ENCODE measurements at regions not wholly inside any gene's neighbourhood (a gene's known extent, or its start where the extent isn't known, plus 50 kb on each side); places are given as distances from the start of the nearest gene placed in this dataset.
A peak's percentile ranks its signal among the peaks of the same experiment; 100 is the strongest.

DNA sequence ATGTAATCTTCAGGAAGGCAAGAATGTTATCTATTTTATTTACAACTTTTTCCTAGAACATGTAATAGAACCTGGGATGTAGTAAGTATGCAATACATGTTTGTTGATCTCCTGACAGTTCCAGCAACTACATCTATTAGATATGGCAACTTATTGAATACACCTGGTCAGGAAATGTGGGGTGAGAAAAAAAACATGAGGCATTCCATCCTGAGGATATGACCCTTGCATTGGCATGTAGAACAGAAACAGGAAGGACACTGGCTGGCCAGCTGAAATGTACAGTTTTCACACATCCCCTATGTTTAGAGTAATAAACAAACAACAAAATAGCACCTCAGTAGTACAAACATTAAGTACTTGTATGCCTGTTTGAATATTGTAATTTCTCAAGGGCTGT, 272.6 kb upstream of the NT5C1B start:
- H3K27me3 ChIP-seq (replicated peaks) = no peaks in the 10 kb centered on the region
- H3K36me3 ChIP-seq = no peaks in the 10 kb centered on the region
- DNase-seq (ENCODE audit: low read depth in 1 of 2, low spot score in 2 of 2) = no peak
- no peak overlapping the region for H3K4me3 ChIP-seq
- H3K27ac ChIP-seq = no peak overlapping the region
- no peaks in the 10 kb centered on the region for H3K9me3 ChIP-seq (replicated peaks)
- no peaks in the 10 kb centered on the region for H3K4me1 ChIP-seq (replicated peaks)

DNA sequence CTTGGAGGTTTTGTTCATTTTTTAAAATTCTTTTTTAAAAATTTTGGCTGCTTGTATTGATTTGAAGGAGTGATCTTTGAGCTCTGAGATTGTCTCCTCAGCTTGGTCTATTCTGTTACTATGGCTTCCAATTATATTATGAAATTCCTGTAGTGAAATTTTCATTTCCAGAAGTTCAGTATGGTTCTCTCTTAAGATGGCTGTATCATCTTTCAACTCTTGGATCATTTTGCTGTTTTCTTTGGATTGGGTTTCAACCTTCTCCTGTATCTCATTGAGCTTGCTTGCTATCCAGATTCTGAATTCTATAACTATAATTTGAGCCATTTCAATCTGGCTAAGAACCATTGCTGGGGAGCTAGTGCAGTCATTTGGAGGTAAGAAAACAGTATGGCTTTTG, 270.8 kb upstream of the NT5C1B start:
- no peak for DNase-seq (ENCODE audit: low read depth in 1 of 2, low spot score in 2 of 2)
- H3K36me3 ChIP-seq = no peaks in the 10 kb centered on the region
- no peaks in the 10 kb centered on the region for H3K27me3 ChIP-seq (replicated peaks)
- H3K9me3 ChIP-seq (replicated peaks) = no peaks in the 10 kb centered on the region
- H3K4me3 ChIP-seq = no peak overlapping the region
- no peak overlapping the region for H3K27ac ChIP-seq
- H3K4me1 ChIP-seq (replicated peaks) = no peaks in the 10 kb centered on the region

DNA sequence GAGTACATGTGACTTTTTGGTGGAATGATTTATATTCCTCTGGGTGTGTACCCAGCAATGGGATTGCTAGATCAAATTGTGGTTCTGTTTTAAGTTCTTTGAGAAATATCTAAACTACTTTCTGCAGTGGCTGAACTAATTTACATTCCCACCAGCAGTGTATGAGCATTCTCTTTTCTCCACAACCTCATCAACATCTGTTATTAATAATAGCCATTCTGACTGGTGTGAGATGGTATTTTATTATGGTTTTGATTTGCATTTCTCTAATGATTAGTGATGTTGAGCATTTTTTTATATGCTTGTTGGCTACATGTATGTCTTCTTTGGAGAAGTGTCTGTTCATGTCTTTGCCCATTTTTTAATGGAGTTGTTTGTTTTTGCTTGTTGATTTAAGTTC, 267.4 kb upstream of the NT5C1B start:
- H3K27ac ChIP-seq = no peak overlapping the region
- no peak overlapping the region for H3K4me3 ChIP-seq
- DNase-seq (ENCODE audit: low read depth in 1 of 2, low spot score in 2 of 2) = no peak
- H3K4me1 ChIP-seq (replicated peaks) = no peaks in the 10 kb centered on the region
- H3K36me3 ChIP-seq = no peaks in the 10 kb centered on the region
- H3K9me3 ChIP-seq (replicated peaks) = no peaks in the 10 kb centered on the region
- H3K27me3 ChIP-seq (replicated peaks) = no peaks in the 10 kb centered on the region

DNA sequence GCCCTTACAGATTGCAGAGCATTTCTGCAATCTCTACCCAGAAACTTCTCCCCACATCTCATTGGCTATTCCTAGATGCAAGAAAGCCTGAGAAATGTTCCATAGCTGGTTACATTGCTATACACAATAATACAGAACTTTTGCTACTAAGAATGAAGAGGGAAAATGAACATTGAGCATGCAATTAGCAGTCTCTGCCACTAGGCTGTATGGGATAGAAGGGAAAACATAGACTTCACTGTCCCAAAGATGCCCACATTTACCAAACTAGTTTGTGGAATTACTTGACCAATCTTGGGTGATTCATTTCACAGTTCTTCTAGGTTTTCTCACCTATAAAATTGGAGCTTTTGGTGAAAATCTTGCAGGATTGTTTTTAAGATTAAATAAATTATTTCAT, 265.7 kb upstream of the NT5C1B start:
- Histone ChIP-seq H3K36me3 (no peaks in the 10 kb centered on the region), H3K9me3 (replicated peaks) (no peaks in the 10 kb centered on the region), H3K27ac (no peak overlapping the region), H3K4me1 (replicated peaks) (no peaks in the 10 kb centered on the region), H3K4me3 (no peak overlapping the region), H3K27me3 (replicated peaks) (no peaks in the 10 kb centered on the region)
- peak in 1 of 2 experiments; percentile 4 for DNase-seq (ENCODE audit: low read depth in 1 of 2, low spot score in 2 of 2)

DNA sequence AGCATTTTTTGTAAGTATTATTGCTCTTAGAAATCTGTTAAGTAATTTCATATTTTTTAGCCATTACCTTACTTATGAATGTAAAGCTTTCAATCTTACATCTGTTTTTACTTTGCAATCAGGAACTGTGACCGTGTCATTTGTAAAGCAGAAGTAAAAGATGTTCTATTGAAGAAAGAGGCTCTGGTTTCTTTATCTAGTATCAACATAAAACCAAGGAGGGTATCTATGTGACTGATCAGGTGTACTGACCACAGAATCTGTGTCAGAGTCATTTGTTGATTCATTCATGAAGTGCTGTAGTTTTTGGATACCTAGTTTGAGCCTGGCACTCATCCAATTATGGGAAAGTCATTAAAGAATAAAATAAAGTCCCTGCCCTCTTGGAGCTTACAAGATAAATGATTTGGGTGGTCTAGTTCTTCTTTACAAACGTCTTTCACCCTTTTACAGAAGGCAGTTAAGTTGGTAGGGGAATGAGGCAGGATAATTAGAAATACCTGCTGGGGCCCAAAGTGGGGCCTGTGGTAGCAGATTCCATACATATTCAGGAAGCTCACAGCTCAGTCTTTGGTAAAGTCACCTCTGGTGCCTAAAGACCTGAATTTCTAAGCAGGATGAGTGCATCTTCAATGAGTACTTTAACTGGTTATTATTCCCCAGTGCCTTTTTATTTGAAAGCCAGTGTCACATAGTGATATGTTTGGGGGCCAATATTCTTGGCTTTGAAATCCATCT, 260.6 kb upstream of the NT5C1B start:
- H3K9me3 ChIP-seq (replicated peaks) = no peaks in the 10 kb centered on the region
- no peak overlapping the region for H3K4me3 ChIP-seq
- no peaks in the 10 kb centered on the region for H3K4me1 ChIP-seq (replicated peaks)
- no peaks in the 10 kb centered on the region for H3K36me3 ChIP-seq
- H3K27ac ChIP-seq = no peak overlapping the region
- no peaks in the 10 kb centered on the region for H3K27me3 ChIP-seq (replicated peaks)
- no peak for DNase-seq (ENCODE audit: low read depth in 1 of 2, low spot score in 2 of 2)

DNA sequence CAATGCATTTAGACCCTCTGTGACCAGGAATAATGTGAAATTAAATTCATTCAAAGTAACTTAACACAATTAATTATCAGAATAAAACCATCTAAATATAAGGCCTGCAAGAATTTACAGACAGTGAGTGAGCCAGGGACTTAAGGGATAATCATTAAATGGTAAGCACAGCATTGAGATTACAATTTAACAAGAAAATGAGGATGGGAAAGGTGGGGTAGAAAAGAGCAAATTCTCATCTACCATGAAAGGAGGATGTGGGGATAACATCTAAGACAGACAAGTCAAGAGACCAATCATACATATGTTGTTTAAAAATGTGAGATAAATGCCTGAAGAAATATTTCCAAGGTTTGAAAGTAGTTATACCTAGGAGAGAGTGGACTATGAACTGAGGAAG, 259.3 kb upstream of the NT5C1B start:
- no peaks in the 10 kb centered on the region for H3K36me3 ChIP-seq
- H3K9me3 ChIP-seq (replicated peaks) = no peaks in the 10 kb centered on the region
- no peak overlapping the region for H3K27ac ChIP-seq
- H3K4me3 ChIP-seq = no peak overlapping the region
- DNase-seq (ENCODE audit: low read depth in 1 of 2, low spot score in 2 of 2) = no peak
- H3K27me3 ChIP-seq (replicated peaks) = no peaks in the 10 kb centered on the region
- no peaks in the 10 kb centered on the region for H3K4me1 ChIP-seq (replicated peaks)

DNA sequence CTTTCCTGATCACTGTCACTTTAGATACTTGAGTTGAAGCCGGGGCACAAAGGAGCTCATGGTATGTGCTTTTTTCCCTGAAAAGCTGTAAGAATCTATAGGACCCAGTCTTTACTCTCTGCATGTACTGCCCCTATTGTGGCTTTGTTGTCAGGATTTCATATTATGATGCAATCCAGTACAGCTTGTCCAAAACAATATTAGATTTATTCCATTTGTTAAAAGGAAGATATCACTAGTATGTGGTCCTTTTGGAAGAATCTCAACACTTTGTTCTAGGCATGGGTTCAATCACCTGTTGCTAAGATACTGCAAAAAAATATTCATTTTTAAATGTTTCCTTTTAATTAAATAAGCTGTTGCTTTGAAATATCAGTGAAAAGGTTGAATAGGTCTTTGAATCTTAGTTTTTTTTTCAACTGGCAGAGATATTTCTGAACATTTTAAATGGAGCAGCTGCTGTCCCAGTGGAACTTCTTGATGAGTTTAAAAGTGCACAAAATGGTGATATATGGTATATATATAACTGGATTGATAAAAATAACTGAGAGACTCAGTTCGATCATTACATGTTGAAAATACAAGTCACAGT, 256.6 kb upstream of the NT5C1B start:
- H3K4me1 ChIP-seq (replicated peaks) = no peaks in the 10 kb centered on the region
- no peaks in the 10 kb centered on the region for H3K9me3 ChIP-seq (replicated peaks)
- H3K4me3 ChIP-seq = no peak overlapping the region
- H3K36me3 ChIP-seq = no peaks in the 10 kb centered on the region
- H3K27me3 ChIP-seq (replicated peaks) = no peaks in the 10 kb centered on the region
- DNase-seq (ENCODE audit: low read depth in 1 of 2, low spot score in 2 of 2) = no peak
- no peak overlapping the region for H3K27ac ChIP-seq

DNA sequence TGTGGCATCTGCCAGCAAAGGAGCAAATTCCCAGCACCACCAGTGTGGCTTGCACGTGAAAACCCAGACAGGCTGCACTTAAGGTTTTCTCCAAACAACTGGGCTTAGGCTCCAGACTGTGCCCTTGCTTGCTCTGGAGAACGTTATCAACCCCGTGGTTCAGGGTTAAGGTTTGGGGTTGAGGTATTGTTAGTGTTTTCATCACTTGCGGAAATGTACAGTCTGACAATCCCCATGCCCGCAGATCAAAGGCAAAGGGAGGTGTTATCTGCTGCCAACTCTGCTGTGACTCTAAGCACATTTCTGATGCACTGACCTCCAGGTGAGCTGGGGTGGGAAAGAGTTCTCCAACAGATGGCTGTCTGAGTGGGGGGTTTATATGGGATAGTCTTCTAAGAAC, 253.5 kb upstream of the NT5C1B start:
- H3K27ac ChIP-seq = no peak overlapping the region
- H3K4me3 ChIP-seq = no peak overlapping the region
- no peaks in the 10 kb centered on the region for H3K9me3 ChIP-seq (replicated peaks)
- no peaks in the 10 kb centered on the region for H3K4me1 ChIP-seq (replicated peaks)
- H3K36me3 ChIP-seq = no peaks in the 10 kb centered on the region
- no peak for DNase-seq (ENCODE audit: low read depth in 1 of 2, low spot score in 2 of 2)
- H3K27me3 ChIP-seq (replicated peaks) = 0 out of 2 replicates have a peak, but pooled peaks cover 2% of the 10 kb centered on the region

DNA sequence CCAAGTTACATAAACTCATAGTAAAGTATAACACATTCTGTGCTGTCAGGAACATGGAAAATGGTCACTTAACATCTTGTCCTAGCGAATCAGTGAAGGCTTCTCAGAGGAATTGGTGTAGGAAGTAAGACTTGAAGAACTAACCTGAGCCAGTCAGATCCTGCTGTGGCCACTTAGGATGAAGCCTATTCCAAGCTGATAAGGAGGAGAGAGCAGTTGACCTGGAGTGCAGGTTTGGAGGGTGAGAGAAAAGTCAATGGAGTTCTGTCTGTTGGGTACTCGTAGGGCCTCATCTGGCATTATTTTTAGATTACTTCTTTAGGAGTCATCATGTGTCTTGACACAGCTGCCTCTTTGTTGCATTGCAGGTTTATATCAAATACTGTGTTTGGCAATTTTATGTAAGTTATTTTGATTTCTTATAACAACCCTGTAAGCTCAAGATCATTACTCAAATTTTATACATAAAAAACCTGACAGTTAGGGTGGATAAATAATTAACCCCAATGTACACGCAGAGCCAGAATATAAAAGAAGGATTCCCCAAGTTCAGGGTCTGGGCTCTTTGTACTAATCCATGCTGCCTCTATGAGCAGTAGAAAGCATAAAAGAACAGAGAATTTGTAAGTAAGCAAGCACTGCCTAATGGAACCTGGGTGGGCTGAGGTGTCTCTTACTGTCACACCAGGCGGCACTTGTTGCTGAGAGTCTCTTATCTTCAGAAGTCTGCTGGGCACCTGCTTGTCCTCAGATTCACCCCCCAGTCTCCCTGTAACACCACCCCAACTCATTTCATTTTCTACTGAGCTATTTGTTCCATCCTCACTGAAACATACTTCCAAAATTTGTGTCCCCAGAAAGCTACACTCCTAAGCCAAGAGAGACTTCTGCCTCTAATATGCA, 252.1 kb upstream of the NT5C1B start:
- Histone ChIP-seq H3K4me3 (no peak overlapping the region), H3K36me3 (no peaks in the 10 kb centered on the region), H3K4me1 (replicated peaks) (no peaks in the 10 kb centered on the region), H3K9me3 (replicated peaks) (no peaks in the 10 kb centered on the region), H3K27ac (no peak overlapping the region), H3K27me3 (replicated peaks) (0 out of 2 replicates have a peak, but pooled peaks cover 2% of the 10 kb centered on the region)
- no peak for DNase-seq (ENCODE audit: low read depth in 1 of 2, low spot score in 2 of 2)

DNA sequence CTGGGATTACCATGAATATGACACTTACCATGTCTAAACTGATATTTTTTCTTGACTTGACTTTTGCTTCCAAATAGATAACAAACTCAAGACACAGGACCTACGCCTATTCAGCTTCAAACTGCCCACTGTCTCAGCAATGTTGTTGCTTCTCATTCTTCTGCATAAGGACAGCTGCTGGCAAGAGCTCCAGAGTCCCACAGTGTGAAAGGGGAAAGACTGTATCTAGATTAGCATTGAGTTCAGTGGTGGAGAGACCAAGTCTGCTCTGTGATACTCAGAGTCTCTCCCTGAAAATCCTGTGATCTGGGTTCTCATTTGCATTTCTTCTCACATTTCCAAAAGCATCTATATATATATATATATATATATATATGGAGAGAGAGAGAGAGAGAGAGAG, 247.9 kb upstream of the NT5C1B start:
- Histone ChIP-seq H3K4me1 (replicated peaks) (no peaks in the 10 kb centered on the region), H3K27ac (no peak overlapping the region), H3K4me3 (no peak overlapping the region), H3K9me3 (replicated peaks) (no peaks in the 10 kb centered on the region), H3K27me3 (replicated peaks) (0 out of 2 replicates have a peak, but pooled peaks cover 2% of the 10 kb centered on the region), H3K36me3 (no peaks in the 10 kb centered on the region)
- no peak for DNase-seq (ENCODE audit: low read depth in 1 of 2, low spot score in 2 of 2)

DNA sequence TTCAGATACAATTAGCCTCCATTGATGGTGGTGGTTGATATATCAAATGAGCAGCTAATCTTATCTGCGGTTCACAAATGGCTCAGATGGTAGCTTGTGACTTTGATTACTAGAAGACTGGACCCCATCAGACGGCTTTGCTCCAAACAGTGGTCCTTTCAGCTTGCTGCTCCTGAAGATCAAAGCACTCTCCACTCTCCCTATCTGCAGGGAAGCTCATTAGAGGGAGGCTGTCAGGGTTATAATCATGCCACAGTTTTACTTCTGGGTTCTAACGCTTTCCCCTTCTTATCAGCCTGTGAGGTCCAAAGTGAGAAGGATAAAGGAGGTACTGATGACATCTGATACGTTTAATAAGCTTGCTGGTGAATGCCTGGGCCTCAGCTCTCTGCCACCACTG, 247.1 kb upstream of the NT5C1B start:
- H3K9me3 ChIP-seq (replicated peaks) = no peaks in the 10 kb centered on the region
- H3K4me1 ChIP-seq (replicated peaks) = no peaks in the 10 kb centered on the region
- H3K27ac ChIP-seq = no peak overlapping the region
- no peak for DNase-seq (ENCODE audit: low read depth in 1 of 2, low spot score in 2 of 2)
- no peak overlapping the region for H3K4me3 ChIP-seq
- no peaks in the 10 kb centered on the region for H3K36me3 ChIP-seq
- H3K27me3 ChIP-seq (replicated peaks) = 0 out of 2 replicates have a peak, but pooled peaks cover 2% of the 10 kb centered on the region

DNA sequence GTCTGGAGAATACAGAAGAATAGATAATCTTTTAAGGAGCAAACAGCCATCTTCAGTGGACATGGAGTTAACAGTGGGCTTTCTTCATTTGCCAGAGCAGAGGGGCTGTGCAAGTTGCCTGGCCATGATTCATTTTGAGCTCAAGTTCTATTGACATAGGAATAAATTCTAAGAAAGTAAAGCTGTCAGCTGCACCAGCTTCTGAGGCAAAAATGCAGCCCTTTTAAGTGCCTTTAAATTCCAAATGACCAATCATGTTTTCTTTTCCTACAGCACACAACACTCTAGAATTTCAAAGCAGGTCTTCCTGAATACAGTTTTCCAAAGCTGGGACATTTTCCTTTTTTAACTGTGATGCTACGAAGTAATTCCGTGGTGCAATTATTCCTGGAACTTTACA, 246.4 kb upstream of the NT5C1B start:
- Histone ChIP-seq H3K4me1 (replicated peaks) (no peaks in the 10 kb centered on the region), H3K27me3 (replicated peaks) (0 out of 2 replicates have a peak, but pooled peaks cover 2% of the 10 kb centered on the region), H3K9me3 (replicated peaks) (no peaks in the 10 kb centered on the region), H3K36me3 (no peaks in the 10 kb centered on the region), H3K27ac (no peak overlapping the region), H3K4me3 (no peak overlapping the region)
- DNase-seq (ENCODE audit: low read depth in 1 of 2, low spot score in 2 of 2) = no peak

DNA sequence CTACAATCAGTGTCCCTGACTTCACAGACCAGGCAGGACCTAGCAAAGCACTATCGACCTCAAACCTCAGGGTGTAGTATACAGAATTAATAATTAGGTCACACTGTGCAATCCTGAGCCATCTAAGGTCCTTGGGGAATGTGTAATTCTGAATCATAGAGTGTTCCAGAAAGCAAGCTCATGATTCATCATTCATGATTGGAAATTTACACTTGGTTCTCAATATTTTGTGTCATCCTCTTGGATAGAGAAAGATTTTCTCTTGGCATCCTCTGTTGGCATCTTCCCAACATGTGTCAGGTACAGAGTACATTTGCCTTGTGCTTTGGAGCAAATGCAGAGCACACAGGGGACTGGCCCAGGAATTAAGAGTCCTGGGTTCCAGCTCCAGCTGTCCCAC, 245.0 kb upstream of the NT5C1B start:
- DNase-seq (ENCODE audit: low read depth in 1 of 2, low spot score in 2 of 2) = no peak
- Histone ChIP-seq H3K36me3 (no peaks in the 10 kb centered on the region), H3K27ac (no peak overlapping the region), H3K4me1 (replicated peaks) (0 out of 2 replicates have a peak, but pooled peaks cover 1% of the 10 kb centered on the region), H3K4me3 (no peak overlapping the region), H3K27me3 (replicated peaks) (0 out of 2 replicates have a peak, but pooled peaks cover 2% of the 10 kb centered on the region), H3K9me3 (replicated peaks) (no peaks in the 10 kb centered on the region)

DNA sequence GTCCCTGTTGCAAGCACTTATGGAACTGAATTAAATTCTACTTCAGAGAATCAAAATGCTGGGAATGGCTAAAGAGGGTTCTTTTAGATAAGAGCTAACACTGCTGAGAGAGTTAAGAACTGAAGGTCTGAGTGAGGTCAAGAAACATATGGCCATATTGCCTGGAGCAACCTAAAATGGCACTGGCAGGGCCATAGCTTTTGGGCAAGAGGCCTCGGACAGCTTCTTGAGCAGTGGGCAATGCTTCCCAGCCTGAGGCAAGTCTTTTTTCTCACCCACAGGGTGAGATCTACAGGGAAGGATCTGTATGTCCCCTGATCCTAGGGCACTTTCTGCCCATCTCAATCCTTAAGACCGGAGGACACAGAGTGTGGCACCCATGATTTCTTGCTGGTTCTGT, 244.6 kb upstream of the NT5C1B start:
- DNase-seq (ENCODE audit: low read depth in 1 of 2, low spot score in 2 of 2) = no peak
- Histone ChIP-seq H3K9me3 (replicated peaks) (no peaks in the 10 kb centered on the region), H3K36me3 (no peaks in the 10 kb centered on the region), H3K27ac (no peak overlapping the region), H3K4me3 (no peak overlapping the region), H3K27me3 (replicated peaks) (0 out of 2 replicates have a peak, but pooled peaks cover under 1% of the 10 kb centered on the region), H3K4me1 (replicated peaks) (0 out of 2 replicates have a peak, but pooled peaks cover 3% of the 10 kb centered on the region)
